ENCODE measurements at regions not wholly inside any gene's neighbourhood (a gene's known extent, or its start where the extent isn't known, plus 50 kb on each side); places are given as distances from the start of the nearest gene placed in this dataset.

DNA sequence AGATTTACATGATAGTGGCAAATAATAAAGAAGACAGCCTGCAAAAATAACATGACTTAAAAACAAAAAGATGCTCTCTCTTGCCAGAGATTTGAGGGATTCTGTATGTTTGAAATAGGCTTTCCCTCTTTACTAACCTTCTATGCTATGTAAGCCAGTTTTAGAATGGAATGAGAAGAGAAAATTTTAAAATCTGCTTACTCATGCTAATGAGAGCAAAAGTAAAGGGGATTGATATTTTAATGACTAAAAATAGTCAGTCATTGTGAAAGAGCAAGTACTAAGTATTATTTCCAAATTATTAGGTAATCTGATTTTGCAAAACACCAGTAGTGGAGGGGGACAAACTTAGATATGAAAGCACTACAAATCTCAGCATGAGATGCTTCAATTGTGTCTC lies 563.3 kb upstream of the ADGRB3 start:
- TF ChIP-seq TAF1 (IDR thresholded peaks at IDR 0.05; ENCODE audit: borderline replicate concordance, insufficient read depth, low read length) (no peak), POLR2AphosphoS5 (IDR thresholded peaks at IDR 0.05; ENCODE audit: low read depth, low read length) (no peak), SIN3A (IDR thresholded peaks at IDR 0.05; ENCODE audit: borderline replicate concordance, insufficient read depth, low read length) (no peak), FOXP2 (optimal IDR thresholded peaks at IDR 0.05; ENCODE audit: borderline replicate concordance, extremely low read depth, extremely low read length, insufficient read depth) (no peak)
- TF ChIP-seq, protein P1, sequence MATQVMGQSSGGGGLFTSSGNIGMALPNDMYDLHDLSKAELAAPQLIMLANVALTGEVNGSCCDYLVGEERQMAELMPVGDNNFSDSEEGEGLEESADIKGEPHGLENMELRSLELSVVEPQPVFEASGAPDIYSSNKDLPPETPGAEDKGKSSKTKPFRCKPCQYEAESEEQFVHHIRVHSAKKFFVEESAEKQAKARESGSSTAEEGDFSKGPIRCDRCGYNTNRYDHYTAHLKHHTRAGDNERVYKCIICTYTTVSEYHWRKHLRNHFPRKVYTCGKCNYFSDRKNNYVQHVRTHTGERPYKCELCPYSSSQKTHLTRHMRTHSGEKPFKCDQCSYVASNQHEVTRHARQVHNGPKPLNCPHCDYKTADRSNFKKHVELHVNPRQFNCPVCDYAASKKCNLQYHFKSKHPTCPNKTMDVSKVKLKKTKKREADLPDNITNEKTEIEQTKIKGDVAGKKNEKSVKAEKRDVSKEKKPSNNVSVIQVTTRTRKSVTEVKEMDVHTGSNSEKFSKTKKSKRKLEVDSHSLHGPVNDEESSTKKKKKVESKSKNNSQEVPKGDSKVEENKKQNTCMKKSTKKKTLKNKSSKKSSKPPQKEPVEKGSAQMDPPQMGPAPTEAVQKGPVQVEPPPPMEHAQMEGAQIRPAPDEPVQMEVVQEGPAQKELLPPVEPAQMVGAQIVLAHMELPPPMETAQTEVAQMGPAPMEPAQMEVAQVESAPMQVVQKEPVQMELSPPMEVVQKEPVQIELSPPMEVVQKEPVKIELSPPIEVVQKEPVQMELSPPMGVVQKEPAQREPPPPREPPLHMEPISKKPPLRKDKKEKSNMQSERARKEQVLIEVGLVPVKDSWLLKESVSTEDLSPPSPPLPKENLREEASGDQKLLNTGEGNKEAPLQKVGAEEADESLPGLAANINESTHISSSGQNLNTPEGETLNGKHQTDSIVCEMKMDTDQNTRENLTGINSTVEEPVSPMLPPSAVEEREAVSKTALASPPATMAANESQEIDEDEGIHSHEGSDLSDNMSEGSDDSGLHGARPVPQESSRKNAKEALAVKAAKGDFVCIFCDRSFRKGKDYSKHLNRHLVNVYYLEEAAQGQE (IDR thresholded peaks at IDR 0.05; ENCODE audit: insufficient read depth in 1 of 2, low read depth in 2 of 2, low read length in 2 of 2): no peak

DNA sequence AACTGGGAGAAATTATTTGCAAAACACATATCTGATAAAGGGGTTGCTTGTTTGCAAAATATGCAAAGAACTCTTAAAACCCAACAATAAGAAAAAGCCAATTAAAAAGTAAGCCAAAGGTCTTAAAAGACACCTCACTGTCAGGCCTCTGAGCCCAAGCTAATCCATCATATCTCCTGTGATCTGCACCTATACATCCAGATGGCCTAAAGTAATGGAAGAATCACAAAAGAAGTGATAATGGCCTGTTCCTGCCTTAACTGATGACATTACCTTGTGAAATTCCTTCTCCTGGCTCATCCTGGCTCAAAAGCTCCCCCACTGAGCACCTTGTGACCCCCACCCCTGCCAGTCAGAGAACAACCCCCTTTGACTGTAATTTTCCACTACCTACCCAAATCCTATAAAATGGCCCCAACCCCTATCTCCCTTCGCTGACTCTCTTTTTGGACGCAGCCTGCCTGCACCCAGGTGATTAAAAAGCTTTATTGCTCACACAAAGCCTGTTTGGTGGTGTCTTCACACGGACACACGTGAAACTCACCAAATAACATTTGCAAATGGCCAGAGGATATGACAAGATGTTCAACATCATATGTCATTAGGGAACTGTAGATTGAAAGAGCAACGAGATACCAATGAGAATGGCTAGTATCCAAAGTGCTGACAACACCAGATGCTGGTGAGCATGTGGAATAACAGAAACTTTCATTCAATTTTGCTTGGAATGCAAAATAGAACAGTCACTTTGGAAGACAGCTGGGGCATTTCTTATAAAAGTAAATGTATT lies 565.0 kb upstream of the ADGRB3 start:
- TF ChIP-seq, protein P1 (IDR thresholded peaks at IDR 0.05; ENCODE audit: insufficient read depth in 1 of 2, low read depth in 2 of 2, low read length in 2 of 2): no peak
- TF ChIP-seq FOXP2 (optimal IDR thresholded peaks at IDR 0.05; ENCODE audit: borderline replicate concordance, extremely low read depth, extremely low read length, insufficient read depth) (no peak), TAF1 (IDR thresholded peaks at IDR 0.05; ENCODE audit: borderline replicate concordance, insufficient read depth, low read length) (no peak), SIN3A (IDR thresholded peaks at IDR 0.05; ENCODE audit: borderline replicate concordance, insufficient read depth, low read length) (no peak), POLR2AphosphoS5 (IDR thresholded peaks at IDR 0.05; ENCODE audit: low read depth, low read length) (no peak)

DNA sequence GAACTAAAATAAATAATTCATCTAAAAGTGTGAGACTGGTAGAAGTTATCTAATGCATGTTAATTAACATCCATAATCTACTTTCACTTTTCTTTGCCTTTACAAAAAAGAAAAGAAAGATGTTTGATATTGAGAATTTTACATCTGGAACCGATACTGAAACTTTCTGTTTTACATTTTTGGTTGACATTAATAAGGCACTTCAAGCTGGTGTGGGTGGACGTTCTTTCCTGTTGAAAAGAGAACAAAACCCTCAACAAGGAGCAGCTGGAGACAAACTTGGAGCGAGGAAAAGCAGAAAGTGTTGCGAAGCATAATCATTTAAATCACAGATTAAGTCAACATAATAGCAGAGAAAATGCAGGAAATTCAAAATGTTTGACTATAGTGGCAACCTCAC lies 575.2 kb upstream of the ADGRB3 start:
- no peak for TF ChIP-seq POLR2AphosphoS5 (IDR thresholded peaks at IDR 0.05; ENCODE audit: low read depth, low read length)
- TF ChIP-seq SIN3A (IDR thresholded peaks at IDR 0.05; ENCODE audit: borderline replicate concordance, insufficient read depth, low read length): no peak
- no peak for TF ChIP-seq FOXP2 (optimal IDR thresholded peaks at IDR 0.05; ENCODE audit: borderline replicate concordance, extremely low read depth, extremely low read length, insufficient read depth)
- TF ChIP-seq, protein P1 (IDR thresholded peaks at IDR 0.05; ENCODE audit: insufficient read depth in 1 of 2, low read depth in 2 of 2, low read length in 2 of 2): no peak
- TF ChIP-seq TAF1 (IDR thresholded peaks at IDR 0.05; ENCODE audit: borderline replicate concordance, insufficient read depth, low read length): no peak

DNA sequence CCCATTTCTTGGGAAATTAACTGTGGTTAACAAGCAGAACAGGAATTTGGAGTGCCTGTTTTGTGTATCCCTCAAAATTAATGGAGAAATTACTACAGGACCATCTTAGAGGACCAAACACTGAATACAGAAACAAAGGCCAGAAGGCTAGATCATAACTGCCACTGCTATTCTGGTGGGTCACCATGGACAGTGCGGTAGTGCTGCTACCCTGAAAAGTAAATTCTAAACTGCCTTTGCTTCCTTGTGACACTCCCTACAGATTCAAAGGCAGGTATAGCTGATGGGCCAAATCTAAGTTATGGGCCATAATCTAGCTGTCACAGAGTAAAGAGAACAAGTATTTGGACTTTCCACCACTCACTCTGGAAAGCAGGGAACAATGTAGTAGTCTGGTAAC lies 575.8 kb upstream of the ADGRB3 start:
- TF ChIP-seq, protein P1 (IDR thresholded peaks at IDR 0.05; ENCODE audit: insufficient read depth in 1 of 2, low read depth in 2 of 2, low read length in 2 of 2): peak in 1 of 2 experiments; percentile 55; a peak in 1 of 4 replicates
- TF ChIP-seq SIN3A (IDR thresholded peaks at IDR 0.05; ENCODE audit: borderline replicate concordance, insufficient read depth, low read length): no peak
